HG03066 (cell line): ENCODE measurements at regions not wholly inside any gene's neighbourhood (a gene's known extent, or its start where the extent isn't known, plus 50 kb on each side); places are given as distances from the start of the nearest gene placed in this dataset.
"Not testable (repeated sequence)": the region's sequence is repeated elsewhere in the genome, so short reads cannot be mapped to it uniquely, and the experiment has no call there.

Source experiments
- ATAC-seq: cut with Tn5 transposase; IDR thresholded peaks from one replicate; pipeline ENCODE4 v1.9.1; 2021; ENCODE audit warnings: low read depth; ENCODE audit not compliant: unreplicated experiment

GRCh38 chr1:182331387-182331786 is 60.2 kb downstream of the GLUL start:
- ATAC-seq: no peak

- ATAC-seq: no peak
These were observed 61.3 kb downstream of the GLUL start for GRCh38 chr1:182330303-182330702.

GRCh38 chr1:182329471-182329870 is 62.1 kb downstream of the GLUL start:
- ATAC-seq: no peak

GRCh38 chr1:182328591-182328990 is 63.0 kb downstream of the GLUL start:
- ATAC-seq: no peak

- ATAC-seq: no peak
These were observed 66.3 kb downstream of the GLUL start for GRCh38 chr1:182325339-182325738.

- ATAC-seq: not testable (repeated sequence)
These were observed 70.1 kb downstream of the GLUL start for GRCh38 chr1:182321532-182321931.

GRCh38 chr1:182317611-182318161 is 73.9 kb downstream of the GLUL start:
- no peak for ATAC-seq

GRCh38 chr1:182316454-182316853 is 75.1 kb downstream of the GLUL start:
- ATAC-seq: not testable (repeated sequence)

- no peak for ATAC-seq
These were observed 76.4 kb downstream of the GLUL start for GRCh38 chr1:182315167-182315556.

GRCh38 chr1:182309631-182310351 is 81.8 kb downstream of the GLUL start:
- ATAC-seq: no peak

GRCh38 chr1:182308826-182309225 is 82.8 kb downstream of the GLUL start:
- ATAC-seq: no peak

- not testable (repeated sequence) for ATAC-seq
These were observed 84.1 kb downstream of the GLUL start for GRCh38 chr1:182307486-182307885.

GRCh38 chr1:182305861-182306260 is 85.7 kb downstream of the GLUL start:
- ATAC-seq: no peak

GRCh38 chr1:182304627-182305026 is 87.0 kb downstream of the GLUL start:
- ATAC-seq: no peak

GRCh38 chr1:182304218-182304617 is 87.4 kb downstream of the GLUL start:
- peak; percentile 15 for ATAC-seq

- peak; percentile 86 for ATAC-seq
These were observed 87.8 kb downstream of the GLUL start for GRCh38 chr1:182303778-182304177.

- no peak for ATAC-seq
These were observed 90.0 kb downstream of the GLUL start for GRCh38 chr1:182301467-182302198.

- ATAC-seq: no peak
These were observed 90.6 kb downstream of the GLUL start for GRCh38 chr1:182301026-182301436.

- ATAC-seq: no peak
These were observed 91.6 kb downstream of the GLUL start for GRCh38 chr1:182299728-182300616.

GRCh38 chr1:182299054-182299727 is 92.4 kb downstream of the GLUL start:
- ATAC-seq: not testable (repeated sequence)
